ENCODE measurements at regions not wholly inside any gene's neighbourhood (a gene's known extent, or its start where the extent isn't known, plus 50 kb on each side); places are given as distances from the start of the nearest gene placed in this dataset.

DNA sequence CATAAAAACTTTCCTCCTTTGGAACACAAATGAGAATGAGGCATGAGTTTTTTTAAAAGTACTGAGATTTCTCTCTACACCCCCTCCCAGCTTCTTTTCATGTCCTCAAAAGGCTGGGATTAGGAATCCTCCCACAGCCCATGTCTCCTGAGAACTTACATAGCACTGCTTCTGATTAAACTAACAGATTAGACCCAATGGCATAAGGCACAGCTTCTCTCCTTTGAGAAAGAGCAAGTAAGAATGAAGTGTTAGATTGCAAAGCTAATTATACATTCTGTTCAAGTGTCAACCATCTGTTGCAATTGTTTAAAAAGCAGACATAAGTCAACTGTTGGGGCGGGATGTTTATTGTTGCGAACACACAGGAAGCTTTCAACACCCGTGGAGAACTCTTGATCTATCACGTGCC is 715.1 kb downstream of the CDH11 start:
- Histone ChIP-seq H3K27me3 (ENCODE audit: low read depth, low read length) (no peaks in the 10 kb centered on the region), H3K4me3 (ENCODE audit: low read depth in 1 of 2, low read length in 2 of 2) (no peak overlapping the region), H3K36me3 (ENCODE audit: control insufficient read depth in 1 of 2, insufficient read depth in 2 of 2, low read length in 2 of 2) (no peaks in the 10 kb centered on the region), H3K4me1 (ENCODE audit: control insufficient read depth in 1 of 2, insufficient read depth in 2 of 2, low read length in 2 of 2) (no peaks in the 10 kb centered on the region), H3K27ac (ENCODE audit: low read length) (no peak overlapping the region), H3K9me3 (ENCODE audit: control insufficient read depth in 1 of 2, low read length in 2 of 2) (no peaks in the 10 kb centered on the region)

DNA sequence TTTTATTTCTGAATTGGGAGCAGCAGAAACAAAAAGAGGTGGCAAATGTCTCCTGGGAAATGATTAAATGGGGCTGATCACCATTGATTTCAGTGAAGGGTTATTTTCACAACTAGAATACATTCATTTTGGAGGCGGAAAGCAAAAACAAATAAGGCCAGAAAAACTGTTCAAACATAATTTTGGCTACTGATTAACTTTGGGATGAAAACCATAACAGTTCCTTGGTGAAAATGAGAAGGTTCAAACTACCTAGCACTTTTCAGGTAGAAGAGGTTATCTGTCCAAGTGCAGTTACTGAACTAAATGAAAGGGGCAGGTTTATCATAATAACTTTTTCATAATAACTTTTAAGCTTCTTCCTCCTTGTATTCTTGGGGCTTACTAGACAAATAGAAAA is 718.5 kb downstream of the CDH11 start:
- no peak overlapping the region for H3K4me3 ChIP-seq (ENCODE audit: low read depth in 1 of 2, low read length in 2 of 2)
- no peaks in the 10 kb centered on the region for H3K4me1 ChIP-seq (ENCODE audit: control insufficient read depth in 1 of 2, insufficient read depth in 2 of 2, low read length in 2 of 2)
- no peaks in the 10 kb centered on the region for H3K9me3 ChIP-seq (ENCODE audit: control insufficient read depth in 1 of 2, low read length in 2 of 2)
- H3K27me3 ChIP-seq (ENCODE audit: low read depth, low read length) = no peaks in the 10 kb centered on the region
- H3K27ac ChIP-seq (ENCODE audit: low read length) = no peak overlapping the region
- no peaks in the 10 kb centered on the region for H3K36me3 ChIP-seq (ENCODE audit: control insufficient read depth in 1 of 2, insufficient read depth in 2 of 2, low read length in 2 of 2)

DNA sequence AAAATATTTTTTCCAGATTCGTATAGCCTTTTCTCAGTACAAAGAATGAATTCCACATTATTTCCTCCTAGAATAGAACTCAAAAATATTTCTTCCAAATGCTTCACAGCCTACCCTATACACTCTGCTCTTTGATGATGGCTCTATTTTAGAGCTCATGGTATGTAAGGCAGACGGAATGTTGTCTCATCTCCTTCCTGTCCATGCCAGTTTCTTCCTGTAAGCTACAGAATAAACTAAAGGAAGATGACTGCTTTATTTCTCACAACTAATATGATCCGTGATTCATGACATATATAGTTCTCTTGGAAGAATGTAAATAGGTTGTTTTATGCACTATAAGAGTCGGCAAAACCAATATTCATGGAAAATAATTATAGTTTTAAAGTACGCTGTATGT is 723.1 kb downstream of the CDH11 start:
- no peaks in the 10 kb centered on the region for H3K36me3 ChIP-seq (ENCODE audit: control insufficient read depth in 1 of 2, insufficient read depth in 2 of 2, low read length in 2 of 2)
- no peaks in the 10 kb centered on the region for H3K4me1 ChIP-seq (ENCODE audit: control insufficient read depth in 1 of 2, insufficient read depth in 2 of 2, low read length in 2 of 2)
- H3K27ac ChIP-seq (ENCODE audit: low read length) = no peak overlapping the region
- H3K9me3 ChIP-seq (ENCODE audit: control insufficient read depth in 1 of 2, low read length in 2 of 2) = no peaks in the 10 kb centered on the region
- H3K4me3 ChIP-seq (ENCODE audit: low read depth in 1 of 2, low read length in 2 of 2) = no peak overlapping the region
- no peaks in the 10 kb centered on the region for H3K27me3 ChIP-seq (ENCODE audit: low read depth, low read length)

DNA sequence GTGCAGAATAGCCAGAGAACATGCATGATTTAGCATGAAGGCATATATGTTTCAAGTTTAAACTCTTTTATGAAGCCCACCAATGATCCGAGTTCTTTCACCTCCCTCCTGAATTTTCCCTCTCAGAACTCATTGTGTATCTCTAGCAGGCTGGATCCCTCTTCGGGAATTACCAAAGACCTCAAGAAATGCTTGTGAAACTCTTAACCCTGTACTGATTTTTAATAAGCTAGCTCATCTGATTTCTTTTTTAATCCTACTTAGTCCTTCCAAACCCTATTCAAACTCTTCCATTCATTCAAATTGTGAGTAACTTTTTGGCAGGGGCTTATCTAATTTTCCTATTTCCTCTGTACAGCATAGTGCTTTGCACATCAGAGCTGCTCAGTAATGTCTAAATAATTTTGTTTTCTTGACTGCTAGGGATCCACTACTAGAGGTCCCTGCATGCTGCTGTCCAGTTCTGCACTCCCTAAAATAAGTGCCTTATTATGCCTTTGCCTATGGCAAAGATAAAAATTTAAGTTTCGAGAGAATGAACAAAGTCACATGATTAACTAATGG is 723.8 kb downstream of the CDH11 start:
- no peaks in the 10 kb centered on the region for H3K27me3 ChIP-seq (ENCODE audit: low read depth, low read length)
- no peaks in the 10 kb centered on the region for H3K36me3 ChIP-seq (ENCODE audit: control insufficient read depth in 1 of 2, insufficient read depth in 2 of 2, low read length in 2 of 2)
- no peaks in the 10 kb centered on the region for H3K4me1 ChIP-seq (ENCODE audit: control insufficient read depth in 1 of 2, insufficient read depth in 2 of 2, low read length in 2 of 2)
- H3K9me3 ChIP-seq (ENCODE audit: control insufficient read depth in 1 of 2, low read length in 2 of 2) = no peaks in the 10 kb centered on the region
- no peak overlapping the region for H3K4me3 ChIP-seq (ENCODE audit: low read depth in 1 of 2, low read length in 2 of 2)
- no peak overlapping the region for H3K27ac ChIP-seq (ENCODE audit: low read length)

DNA sequence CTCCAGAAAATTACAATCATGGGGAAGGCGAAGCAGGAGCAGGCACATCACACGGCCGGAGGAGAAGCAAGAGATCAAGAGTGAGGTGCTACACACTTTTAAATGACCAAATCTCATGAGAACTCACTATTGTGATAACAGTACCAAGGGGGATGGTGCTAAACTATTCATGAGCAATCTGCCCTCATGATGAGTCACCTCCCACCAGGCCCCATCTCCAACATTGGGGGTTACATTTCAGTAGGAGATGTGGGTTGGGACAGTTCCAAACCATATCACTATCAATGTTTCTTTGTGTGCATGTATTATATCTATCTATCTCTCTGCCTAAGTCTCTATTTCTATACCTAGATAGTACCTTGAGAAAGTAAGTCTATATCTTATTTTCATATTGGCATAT is 724.8 kb downstream of the CDH11 start:
- no peaks in the 10 kb centered on the region for H3K9me3 ChIP-seq (ENCODE audit: control insufficient read depth in 1 of 2, low read length in 2 of 2)
- H3K27ac ChIP-seq (ENCODE audit: low read length) = no peak overlapping the region
- no peaks in the 10 kb centered on the region for H3K27me3 ChIP-seq (ENCODE audit: low read depth, low read length)
- no peaks in the 10 kb centered on the region for H3K36me3 ChIP-seq (ENCODE audit: control insufficient read depth in 1 of 2, insufficient read depth in 2 of 2, low read length in 2 of 2)
- no peaks in the 10 kb centered on the region for H3K4me1 ChIP-seq (ENCODE audit: control insufficient read depth in 1 of 2, insufficient read depth in 2 of 2, low read length in 2 of 2)
- no peak overlapping the region for H3K4me3 ChIP-seq (ENCODE audit: low read depth in 1 of 2, low read length in 2 of 2)

DNA sequence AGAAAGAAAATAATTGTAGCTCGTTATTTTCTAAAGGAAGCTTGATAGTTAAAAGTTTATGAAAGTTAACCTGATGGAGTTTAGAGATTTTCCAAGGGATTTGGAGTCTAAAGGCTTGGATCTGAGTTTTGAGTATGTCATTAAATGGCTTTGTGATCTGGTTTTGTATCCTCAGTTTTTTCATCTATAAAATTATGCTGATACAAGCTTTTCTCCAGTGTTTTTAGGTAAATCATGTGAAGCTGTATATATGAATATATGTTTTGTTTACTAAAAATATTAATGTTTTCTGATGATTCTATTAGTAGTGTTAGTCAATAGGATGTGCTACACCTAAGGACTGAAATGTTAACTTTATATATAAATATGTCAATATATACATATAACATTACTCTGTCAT is 727.8 kb downstream of the CDH11 start:
- Histone ChIP-seq H3K4me1 (ENCODE audit: control insufficient read depth in 1 of 2, insufficient read depth in 2 of 2, low read length in 2 of 2) (no peaks in the 10 kb centered on the region), H3K36me3 (ENCODE audit: control insufficient read depth in 1 of 2, insufficient read depth in 2 of 2, low read length in 2 of 2) (peaks cover 0 to 6% of the 10 kb centered on the region in 2 donors), H3K9me3 (ENCODE audit: control insufficient read depth in 1 of 2, low read length in 2 of 2) (no peaks in the 10 kb centered on the region), H3K27me3 (ENCODE audit: low read depth, low read length) (no peaks in the 10 kb centered on the region), H3K27ac (ENCODE audit: low read length) (no peak overlapping the region), H3K4me3 (ENCODE audit: low read depth in 1 of 2, low read length in 2 of 2) (no peak overlapping the region)

DNA sequence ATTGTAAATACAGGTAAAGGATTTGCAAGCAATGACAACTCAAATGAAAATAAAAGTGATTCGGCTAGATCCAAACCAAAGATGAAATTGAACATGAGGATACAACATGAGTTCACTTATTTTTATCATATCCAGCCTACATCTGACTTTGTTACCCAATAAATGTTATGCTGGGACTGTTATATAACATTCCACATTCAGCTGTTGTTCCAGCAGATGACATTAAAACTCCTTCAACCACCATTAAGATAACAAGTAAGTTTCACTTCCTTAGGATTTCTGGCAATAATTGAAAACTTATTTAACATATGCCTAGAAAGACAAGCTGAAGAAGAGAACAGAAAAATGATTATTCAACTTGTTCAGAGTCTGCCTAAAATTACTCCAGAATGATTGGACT is 729.4 kb downstream of the CDH11 start:
- H3K9me3 ChIP-seq (ENCODE audit: control insufficient read depth in 1 of 2, low read length in 2 of 2) = no peaks in the 10 kb centered on the region
- no peak overlapping the region for H3K27ac ChIP-seq (ENCODE audit: low read length)
- H3K36me3 ChIP-seq (ENCODE audit: control insufficient read depth in 1 of 2, insufficient read depth in 2 of 2, low read length in 2 of 2) = peaks cover 0 to 6% of the 10 kb centered on the region in 2 donors

DNA sequence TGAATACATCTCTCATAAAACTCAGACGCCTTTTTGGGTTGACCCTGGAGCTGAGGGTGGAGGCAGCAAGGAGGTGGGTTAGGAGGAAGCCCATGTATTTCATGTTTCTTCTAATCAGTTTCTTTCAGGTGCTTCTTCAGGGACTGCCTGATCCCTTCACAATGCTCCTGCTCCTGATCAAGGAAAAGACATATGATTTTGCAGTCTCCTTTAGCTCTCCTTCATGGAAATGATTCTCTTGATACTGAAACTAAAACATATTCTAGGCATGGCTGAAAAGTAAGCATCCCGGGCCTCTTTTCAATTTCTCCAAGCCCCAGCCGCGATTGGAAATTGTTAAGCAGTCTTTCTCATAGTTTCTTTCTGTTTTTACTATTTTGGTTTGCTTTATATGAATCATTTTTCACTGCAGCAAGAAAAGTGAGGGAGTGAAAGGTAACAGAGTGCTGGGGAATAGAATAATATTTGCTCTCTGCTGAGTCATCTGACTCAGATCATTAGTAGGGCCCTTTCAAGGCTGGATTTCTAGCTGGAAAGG is 730.7 kb downstream of the CDH11 start:
- Histone ChIP-seq H3K36me3 (ENCODE audit: control insufficient read depth in 1 of 2, insufficient read depth in 2 of 2, low read length in 2 of 2) (peaks cover 0 to 6% of the 10 kb centered on the region in 2 donors), H3K4me3 (ENCODE audit: low read depth in 1 of 2, low read length in 2 of 2) (no peak overlapping the region), H3K27me3 (ENCODE audit: low read depth, low read length) (no peaks in the 10 kb centered on the region), H3K9me3 (ENCODE audit: control insufficient read depth in 1 of 2, low read length in 2 of 2) (no peaks in the 10 kb centered on the region), H3K4me1 (ENCODE audit: control insufficient read depth in 1 of 2, insufficient read depth in 2 of 2, low read length in 2 of 2) (no peaks in the 10 kb centered on the region), H3K27ac (ENCODE audit: low read length) (peak overlapping the region; percentile 35)

More for the DNA sequence above, 729.4 kb downstream of the CDH11 start:
- H3K4me3 ChIP-seq (ENCODE audit: low read depth in 1 of 2, low read length in 2 of 2) = no peak overlapping the region
- H3K4me1 ChIP-seq (ENCODE audit: control insufficient read depth in 1 of 2, insufficient read depth in 2 of 2, low read length in 2 of 2) = no peaks in the 10 kb centered on the region
- H3K27me3 ChIP-seq (ENCODE audit: low read depth, low read length) = no peaks in the 10 kb centered on the region

DNA sequence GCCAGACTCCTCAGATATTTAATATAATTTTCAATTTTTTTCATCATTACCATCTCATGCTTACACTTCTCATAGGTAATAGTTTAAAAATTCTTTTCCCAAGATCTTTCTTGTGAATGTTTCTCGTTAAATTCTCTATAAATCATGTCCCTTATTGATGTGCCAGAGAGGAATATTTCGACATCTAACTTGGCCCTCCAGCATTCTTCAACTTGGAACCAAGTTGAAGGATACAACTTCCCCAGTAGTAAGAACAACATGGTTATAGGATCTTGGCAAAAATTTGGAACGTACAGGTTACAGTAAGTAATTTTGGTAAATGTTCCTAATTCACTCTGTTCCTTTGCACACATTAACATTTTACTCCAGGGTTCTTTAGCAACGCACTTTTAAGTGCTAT is 731.8 kb downstream of the CDH11 start:
- H3K27ac ChIP-seq (ENCODE audit: low read length) = no peak overlapping the region
- no peaks in the 10 kb centered on the region for H3K4me1 ChIP-seq (ENCODE audit: control insufficient read depth in 1 of 2, insufficient read depth in 2 of 2, low read length in 2 of 2)
- H3K4me3 ChIP-seq (ENCODE audit: low read depth in 1 of 2, low read length in 2 of 2) = no peak overlapping the region
- H3K27me3 ChIP-seq (ENCODE audit: low read depth, low read length) = no peaks in the 10 kb centered on the region
- H3K9me3 ChIP-seq (ENCODE audit: control insufficient read depth in 1 of 2, low read length in 2 of 2) = no peaks in the 10 kb centered on the region
- peaks cover 0 to 6% of the 10 kb centered on the region in 2 donors for H3K36me3 ChIP-seq (ENCODE audit: control insufficient read depth in 1 of 2, insufficient read depth in 2 of 2, low read length in 2 of 2)

DNA sequence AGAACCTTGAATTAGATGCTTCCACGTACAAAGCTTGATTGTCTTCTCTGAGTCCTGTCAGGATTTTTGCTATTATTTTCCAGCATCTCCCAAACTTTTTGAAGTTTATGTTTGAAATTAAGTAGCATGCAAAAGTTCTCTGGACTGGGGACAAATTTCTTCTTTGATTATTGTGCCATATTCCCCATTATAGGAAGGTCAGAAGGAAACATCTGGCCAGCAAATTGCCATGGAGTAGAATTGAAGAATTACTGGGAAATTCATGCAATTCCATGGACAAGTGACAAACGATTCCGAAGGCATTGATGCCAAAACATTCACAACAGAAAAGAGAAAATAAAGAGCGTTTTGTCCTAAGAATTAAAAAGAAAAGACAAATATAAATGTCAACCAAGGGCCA is 737.2 kb downstream of the CDH11 start:
- no peaks in the 10 kb centered on the region for H3K9me3 ChIP-seq (ENCODE audit: control insufficient read depth in 1 of 2, low read length in 2 of 2)
- H3K27me3 ChIP-seq (ENCODE audit: low read depth, low read length) = no peaks in the 10 kb centered on the region
- H3K4me3 ChIP-seq (ENCODE audit: low read depth in 1 of 2, low read length in 2 of 2) = no peak overlapping the region
- H3K36me3 ChIP-seq (ENCODE audit: control insufficient read depth in 1 of 2, insufficient read depth in 2 of 2, low read length in 2 of 2) = no peaks in the 10 kb centered on the region
- H3K4me1 ChIP-seq (ENCODE audit: control insufficient read depth in 1 of 2, insufficient read depth in 2 of 2, low read length in 2 of 2) = no peaks in the 10 kb centered on the region
- H3K27ac ChIP-seq (ENCODE audit: low read length) = no peak overlapping the region

DNA sequence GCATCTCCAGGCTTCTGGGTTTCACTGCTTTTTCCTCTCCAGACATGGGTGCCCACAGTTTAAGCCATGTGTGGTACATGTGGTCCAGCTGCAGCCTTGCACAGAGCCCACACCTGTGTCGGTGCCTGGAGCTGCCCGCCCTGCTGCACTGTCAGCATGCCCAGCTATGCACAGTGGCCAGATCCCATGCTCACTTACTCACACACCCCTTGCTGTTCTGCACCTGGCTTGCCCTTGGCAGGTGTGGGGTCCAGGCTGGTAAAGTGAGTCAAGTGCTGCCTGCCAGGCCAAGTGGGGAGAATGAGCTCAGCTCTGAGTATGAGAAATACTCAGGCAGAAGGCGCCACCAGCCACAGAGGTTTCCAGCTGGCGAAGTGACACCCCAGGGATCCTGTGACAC is 739.9 kb downstream of the CDH11 start:
- Histone ChIP-seq H3K36me3 (ENCODE audit: control insufficient read depth in 1 of 2, insufficient read depth in 2 of 2, low read length in 2 of 2) (no peaks in the 10 kb centered on the region), H3K27me3 (ENCODE audit: low read depth, low read length) (no peaks in the 10 kb centered on the region), H3K9me3 (ENCODE audit: control insufficient read depth in 1 of 2, low read length in 2 of 2) (no peaks in the 10 kb centered on the region), H3K4me1 (ENCODE audit: control insufficient read depth in 1 of 2, insufficient read depth in 2 of 2, low read length in 2 of 2) (no peaks in the 10 kb centered on the region), H3K4me3 (ENCODE audit: low read depth in 1 of 2, low read length in 2 of 2) (no peak overlapping the region), H3K27ac (ENCODE audit: low read length) (no peak overlapping the region)

DNA sequence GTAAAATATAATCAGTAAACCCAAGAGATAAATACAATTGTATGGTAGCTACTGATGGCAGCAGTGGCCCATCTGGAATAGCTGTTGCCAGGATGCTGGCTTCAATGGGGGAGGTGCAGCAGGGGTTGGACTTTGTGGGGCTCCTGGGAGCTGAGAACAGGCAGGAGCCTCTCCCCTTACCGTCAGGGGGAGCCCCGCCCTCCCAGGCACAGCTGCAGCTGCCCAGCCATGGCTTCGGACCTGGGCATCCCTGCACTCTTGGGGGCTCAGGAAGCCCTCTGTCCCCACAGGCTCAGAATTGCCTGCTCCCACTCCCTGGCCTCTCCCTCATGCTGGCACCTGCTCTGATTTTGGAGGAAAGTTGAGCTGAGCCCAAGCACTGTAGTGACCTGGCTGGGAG is 741.1 kb downstream of the CDH11 start:
- H3K4me3 ChIP-seq (ENCODE audit: low read depth in 1 of 2, low read length in 2 of 2) = no peak overlapping the region
- no peaks in the 10 kb centered on the region for H3K27me3 ChIP-seq (ENCODE audit: low read depth, low read length)
- H3K36me3 ChIP-seq (ENCODE audit: control insufficient read depth in 1 of 2, insufficient read depth in 2 of 2, low read length in 2 of 2) = no peaks in the 10 kb centered on the region
- no peaks in the 10 kb centered on the region for H3K9me3 ChIP-seq (ENCODE audit: control insufficient read depth in 1 of 2, low read length in 2 of 2)
- no peak overlapping the region for H3K27ac ChIP-seq (ENCODE audit: low read length)
- no peaks in the 10 kb centered on the region for H3K4me1 ChIP-seq (ENCODE audit: control insufficient read depth in 1 of 2, insufficient read depth in 2 of 2, low read length in 2 of 2)

All from muscle layer of duodenum (tissue), 2 donors.